NCI-H1694 treated with DMSO at 0.1 percent for 48 hours (cell line): ENCODE measurements at regions not wholly inside any gene's neighbourhood (a gene's known extent, or its start where the extent isn't known, plus 50 kb on each side); places are given as distances from the start of the nearest gene placed in this dataset.

Source experiments
- DNase-seq: peaks from one replicate; lab custom pipeline; 2025; lab: John Stamatoyannopoulos, UW

DNA sequence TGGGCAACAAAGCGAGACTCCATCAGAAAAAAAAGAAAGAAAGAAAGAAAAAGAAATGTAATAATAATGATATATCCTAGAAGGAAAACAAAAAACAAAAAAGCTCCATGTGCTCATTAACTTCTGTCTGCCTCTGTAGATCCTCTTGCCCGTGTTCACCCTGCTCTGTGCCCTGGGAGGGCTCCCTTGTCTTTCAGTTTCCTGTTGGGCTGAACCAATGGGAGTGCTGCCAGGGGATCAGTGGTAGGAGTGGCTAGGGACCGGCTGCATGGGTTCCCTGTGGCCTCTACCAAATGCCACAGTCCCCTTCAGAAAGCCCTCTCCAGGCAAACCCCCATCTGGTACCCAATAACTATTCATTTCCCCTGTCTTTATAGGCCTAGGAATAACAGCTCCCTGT, 51.8 kb upstream of the PARD3 start:
- peak; percentile 19 for DNase-seq
